Hypothalamus (tissue), 51 donors: ENCODE measurements at regions not wholly inside any gene's neighbourhood (a gene's known extent, or its start where the extent isn't known, plus 50 kb on each side); places are given as distances from the start of the nearest gene placed in this dataset.

Source experiments
- DNase-seq, 51 donors: peaks; one replicate each; lab custom pipeline; 2025; lab: John Stamatoyannopoulos, UW

GRCh38 chr1:55624766-55625165 lies 409.6 kb upstream of the USP24 start:
- DNase-seq: no peak

- DNase-seq: no peak
These were observed 408.1 kb upstream of the USP24 start for GRCh38 chr1:55623311-55623710.

GRCh38 chr1:55622074-55622473 lies 406.9 kb upstream of the USP24 start:
- no peak for DNase-seq

- DNase-seq: no peak
These were observed 403.0 kb upstream of the USP24 start for GRCh38 chr1:55618199-55618598.

GRCh38 chr1:55617288-55617982 lies 402.3 kb upstream of the USP24 start:
- DNase-seq: no peak

- DNase-seq: no peak
These were observed 397.8 kb upstream of the USP24 start for GRCh38 chr1:55612988-55613387.

- no peak for DNase-seq
These were observed 396.0 kb upstream of the USP24 start for GRCh38 chr1:55611123-55611522.

GRCh38 chr1:55610203-55610602 lies 395.0 kb upstream of the USP24 start:
- DNase-seq: no peak

GRCh38 chr1:55609630-55610029 lies 394.5 kb upstream of the USP24 start:
- no peak for DNase-seq

GRCh38 chr1:55605155-55605554 lies 390.0 kb upstream of the USP24 start:
- no peak for DNase-seq

GRCh38 chr1:55604749-55605148 lies 389.6 kb upstream of the USP24 start:
- no peak for DNase-seq

GRCh38 chr1:55604179-55604578 lies 389.0 kb upstream of the USP24 start:
- DNase-seq: no peak

- DNase-seq: no peak
These were observed 385.1 kb upstream of the USP24 start for GRCh38 chr1:55600242-55600641.

GRCh38 chr1:55597910-55598309 lies 382.7 kb upstream of the USP24 start:
- no peak for DNase-seq

GRCh38 chr1:55594701-55595100 lies 379.5 kb upstream of the USP24 start:
- DNase-seq: no peak

GRCh38 chr1:55593298-55593697 lies 378.1 kb upstream of the USP24 start:
- no peak for DNase-seq

GRCh38 chr1:55592122-55592521 lies 377.0 kb upstream of the USP24 start:
- no peak for DNase-seq

- DNase-seq: peak in 5 of 51 donors; percentile 5 to 21 (median 8)
These were observed 374.6 kb upstream of the USP24 start for GRCh38 chr1:55589671-55590297.

GRCh38 chr1:55588309-55588708 lies 373.1 kb upstream of the USP24 start:
- no peak for DNase-seq

- no peak for DNase-seq
These were observed 371.6 kb upstream of the USP24 start for GRCh38 chr1:55586771-55587170.

- DNase-seq: no peak
These were observed 370.2 kb upstream of the USP24 start for GRCh38 chr1:55585402-55585792.

GRCh38 chr1:55584526-55585401 lies 369.6 kb upstream of the USP24 start:
- peak in 25 of 51 donors; percentile 8 to 69 (median 29) for DNase-seq
